ENCODE measurements at regions not wholly inside any gene's neighbourhood (a gene's known extent, or its start where the extent isn't known, plus 50 kb on each side); places are given as distances from the start of the nearest gene placed in this dataset.

DNA sequence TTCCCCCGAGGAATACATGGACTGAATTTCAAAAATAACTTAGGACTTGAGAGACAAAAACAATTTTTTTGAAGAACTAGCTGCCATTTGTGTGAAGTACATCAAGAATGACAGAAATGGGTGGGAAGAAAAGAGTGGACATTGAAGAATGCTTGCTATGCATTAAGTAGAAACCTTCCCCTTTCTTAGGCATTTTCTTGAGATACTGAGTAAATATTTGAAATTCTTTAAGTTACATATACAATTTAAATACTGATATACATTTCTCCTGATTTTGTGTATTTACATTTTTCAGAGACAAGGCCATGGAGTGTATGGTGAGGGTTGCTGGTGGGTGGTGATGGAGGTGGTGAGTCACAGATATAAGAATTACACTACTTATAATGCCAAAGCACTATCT lies 319.3 kb upstream of the ADAMTSL1 start:
- H3K23me2 ChIP-seq (ENCODE audit: insufficient read length, low read depth, low read length, poor library complexity, severe bottlenecking), result no peaks in the 10 kb centered on the region
- H3K14ac ChIP-seq (ENCODE audit: insufficient read depth, low read length), result no peak overlapping the region
- H3K79me1 ChIP-seq (ENCODE audit: insufficient read depth, low read depth, low read length, poor library complexity, severe bottlenecking), result no peaks in the 10 kb centered on the region
- H3K27ac ChIP-seq (ENCODE audit: insufficient read length, low read depth, low read length), result no peak overlapping the region
- H3K9me3 Mint-ChIP-seq, result no peaks in the 10 kb centered on the region
- H3K4me3 Mint-ChIP-seq, result no peak overlapping the region
- H4K8ac ChIP-seq (replicated peaks; ENCODE audit: insufficient read length, low read depth, low read length), result no peak overlapping the region
- H2BK15ac ChIP-seq (ENCODE audit: low read depth, low read length), result no peak overlapping the region
- no peaks in the 10 kb centered on the region for H3K4me1 Mint-ChIP-seq
- H2AK5ac ChIP-seq (ENCODE audit: insufficient read length, low read length), result no peak overlapping the region
- no peaks in the 10 kb centered on the region for H3K79me2 ChIP-seq (ENCODE audit: insufficient read depth, low read length)
- H4K20me1 ChIP-seq (ENCODE audit: control insufficient read depth, insufficient read depth, insufficient read length), result no peaks in the 10 kb centered on the region
- no peaks in the 10 kb centered on the region for H3K4me1 ChIP-seq (ENCODE audit: insufficient read depth, low read length)
- no peaks in the 10 kb centered on the region for H3K27me3 Mint-ChIP-seq (ENCODE audit: low read depth)
- no peak overlapping the region for H2BK120ac ChIP-seq (ENCODE audit: low read depth, low read length, poor library complexity, severe bottlenecking)
- H3K9me3 ChIP-seq (ENCODE audit: control insufficient read depth, low read depth, low read length), result no peaks in the 10 kb centered on the region
- H3T11ph ChIP-seq (ENCODE audit: low read length), result no peak overlapping the region
- TF ChIP-seq, protein P1, sequence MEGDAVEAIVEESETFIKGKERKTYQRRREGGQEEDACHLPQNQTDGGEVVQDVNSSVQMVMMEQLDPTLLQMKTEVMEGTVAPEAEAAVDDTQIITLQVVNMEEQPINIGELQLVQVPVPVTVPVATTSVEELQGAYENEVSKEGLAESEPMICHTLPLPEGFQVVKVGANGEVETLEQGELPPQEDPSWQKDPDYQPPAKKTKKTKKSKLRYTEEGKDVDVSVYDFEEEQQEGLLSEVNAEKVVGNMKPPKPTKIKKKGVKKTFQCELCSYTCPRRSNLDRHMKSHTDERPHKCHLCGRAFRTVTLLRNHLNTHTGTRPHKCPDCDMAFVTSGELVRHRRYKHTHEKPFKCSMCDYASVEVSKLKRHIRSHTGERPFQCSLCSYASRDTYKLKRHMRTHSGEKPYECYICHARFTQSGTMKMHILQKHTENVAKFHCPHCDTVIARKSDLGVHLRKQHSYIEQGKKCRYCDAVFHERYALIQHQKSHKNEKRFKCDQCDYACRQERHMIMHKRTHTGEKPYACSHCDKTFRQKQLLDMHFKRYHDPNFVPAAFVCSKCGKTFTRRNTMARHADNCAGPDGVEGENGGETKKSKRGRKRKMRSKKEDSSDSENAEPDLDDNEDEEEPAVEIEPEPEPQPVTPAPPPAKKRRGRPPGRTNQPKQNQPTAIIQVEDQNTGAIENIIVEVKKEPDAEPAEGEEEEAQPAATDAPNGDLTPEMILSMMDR (conservative IDR thresholded peaks at IDR 0.05), result no peak
- H2BK5ac ChIP-seq (ENCODE audit: insufficient read length, low read length), result no peak overlapping the region
- H3K4ac ChIP-seq (ENCODE audit: low read depth, low read length), result no peak overlapping the region
- H2BK12ac ChIP-seq (ENCODE audit: insufficient read length, low read depth, low read length), result no peak overlapping the region
- H2BK20ac ChIP-seq (ENCODE audit: low read depth, low read length, poor library complexity, severe bottlenecking), result no peak overlapping the region
- no peaks in the 10 kb centered on the region for H3K36me3 Mint-ChIP-seq (ENCODE audit: insufficient read depth in 1 of 3, low read depth in 3 of 3)
- no peak overlapping the region for H3K56ac ChIP-seq (ENCODE audit: insufficient read length, low read depth, low read length)
- H2AFZ ChIP-seq (ENCODE audit: low read length), result no peak overlapping the region
- WGBS (ENCODE audit: extremely low coverage, insufficient read length, low lambda C conversion rate), result no CpG with 5 or more reads among the region's 1 CpG
- H3K23ac ChIP-seq (ENCODE audit: insufficient read length, low read depth, low read length), result no peak overlapping the region
- no peak overlapping the region for H4K91ac ChIP-seq (ENCODE audit: insufficient read length, low read depth, low read length)
- no peak for DNase-seq
- no peak overlapping the region for H3K27ac Mint-ChIP-seq
- no peak overlapping the region for H3K4me2 ChIP-seq (ENCODE audit: insufficient read depth, insufficient read length, low read length)
- no peak overlapping the region for H3K18ac ChIP-seq (ENCODE audit: insufficient read length, low read depth, low read length)
- no peak overlapping the region for H4K5ac ChIP-seq (ENCODE audit: insufficient read length, low read depth, low read length)
- H3K9ac ChIP-seq (ENCODE audit: extremely low read depth, insufficient read length, low read length), result no peak overlapping the region
- no peaks in the 10 kb centered on the region for H3K27me3 ChIP-seq (ENCODE audit: insufficient read depth, low read length)
